Endothelial cell of umbilical vein (primary cell): ENCODE measurements at regions not wholly inside any gene's neighbourhood (a gene's known extent, or its start where the extent isn't known, plus 50 kb on each side); places are given as distances from the start of the nearest gene placed in this dataset.

Experiments used
- BruUV-seq: library from RNA; stranded (reverse); fragments of 400-500 nt; replicated peaks from 2 replicates; lab custom pipeline; 2021; lab: Mats Ljungman, UMichigan
- CTCF ChIA-PET: fragments of 300-600, 350-600 bp; sonication (Branson Sonifier 250); formaldehyde crosslinking; loops from one replicate; lab custom pipeline; 2021; ENCODE audit warnings: antibody characterized with exemption, inconsistent platforms; lab: Charles Lee
- POLR2A ChIA-PET: fragments of 300-600, 350-600 bp; sonication (Branson Sonifier 250); formaldehyde crosslinking; loops from one replicate; lab custom pipeline; 2021; ENCODE audit warnings: antibody characterized with exemption, inconsistent platforms; lab: Charles Lee
- DNase-seq: peaks from one replicate; pipeline ENCODE4 v3.0.0-alpha.2; 2011; ENCODE audit warnings: low read depth, low spot score
- FAIRE-seq: peaks from 2 replicates; lab custom pipeline; 2011; peaks lifted over from hg19 to GRCh38; lab: Jason Lieb, UNC
- H2AFZ ChIP-seq: 2 replicates; pipeline ENCODE4 v1.6.0; 2012; ENCODE audit warnings: low read depth, low read length, control low read depth, inconsistent platforms
- H3K27ac ChIP-seq: 2 replicates; pipeline ENCODE4 v1.5.1; 2011; ENCODE audit warnings: low read depth, mild to moderate bottlenecking, control low read depth, low read length, moderate library complexity; ENCODE audit not compliant: insufficient read depth
- H3K27me3 ChIP-seq, 2 experiments: 2 replicates each; pipeline versions ENCODE4 v1.6.0 to v1.6.1; 2011; ENCODE audit warnings: low read length in 2 of 2, mixed read lengths in 1 of 2; ENCODE audit not compliant: control insufficient read depth in 2 of 2, insufficient read depth in 2 of 2
- H3K36me3 ChIP-seq, 2 experiments: 2 replicates in 1 of 2; 3 replicates in 1 of 2; pipeline ENCODE4 v1.5.1; 2011; ENCODE audit warnings: low read length in 2 of 2, mild to moderate bottlenecking in 1 of 2, moderate library complexity in 1 of 2; ENCODE audit not compliant: control insufficient read depth in 2 of 2, insufficient read depth in 2 of 2; ENCODE audit errors: extremely low read depth in 1 of 2
- H3K4me1 ChIP-seq: 3 replicates; pipeline ENCODE4 v1.5.1; 2011; ENCODE audit warnings: mild to moderate bottlenecking, low read length; ENCODE audit not compliant: control insufficient read depth, insufficient read depth; ENCODE audit errors: extremely low read depth
- H3K4me2 ChIP-seq: 2 replicates; pipeline ENCODE4 v1.6.1; 2011; ENCODE audit warnings: low read length, control low read depth, mixed read lengths; ENCODE audit not compliant: insufficient read depth
- H3K4me3 ChIP-seq, 3 experiments: fragments of 200-600 bp in 1 of 3; sonication (generic), shearing (Covaris generic) in 1 of 3; replicated peaks in 1 of 3; 2 replicates each; pipeline ENCODE4 v1.5.1; 2011 to 2016; ENCODE audit warnings: control low read depth in 3 of 3, low read length in 3 of 3, mild to moderate bottlenecking in 2 of 3, inconsistent platforms in 1 of 3, low read depth in 1 of 3, moderate library complexity in 1 of 3; ENCODE audit not compliant: insufficient read depth in 1 of 3
- H3K79me2 ChIP-seq: 2 replicates; pipeline ENCODE4 v1.6.0; 2012; ENCODE audit warnings: low read length, inconsistent platforms; ENCODE audit not compliant: control insufficient read depth, insufficient read depth
- H3K9ac ChIP-seq: replicated peaks from 2 replicates; pipeline ENCODE3; 2011; ENCODE audit warnings: low read length, control low read depth; ENCODE audit not compliant: insufficient read depth; ENCODE audit errors: extremely low read depth
- H3K9me1 ChIP-seq: replicated peaks from 3 replicates; pipeline ENCODE4 v1.6.0; 2011; ENCODE audit warnings: mild to moderate bottlenecking, low read length; ENCODE audit not compliant: control insufficient read depth, insufficient read depth; ENCODE audit errors: extremely low read depth
- H3K9me3 ChIP-seq: replicated peaks from 2 replicates; pipeline ENCODE4 v1.5.1; 2012; ENCODE audit warnings: low read length, inconsistent platforms; ENCODE audit not compliant: control insufficient read depth, insufficient read depth
- H4K20me1 ChIP-seq: replicated peaks from 2 replicates; pipeline ENCODE3; 2011; ENCODE audit warnings: mild to moderate bottlenecking, low read length; ENCODE audit not compliant: control insufficient read depth, insufficient read depth; ENCODE audit errors: extremely low read depth
- EZH2 ChIP-seq: IDR thresholded peaks from 2 replicates; pipeline ENCODE4 v1.6.1; 2012; ENCODE audit warnings: borderline replicate concordance, low read depth, mild to moderate bottlenecking, moderate library complexity, low read length, inconsistent platforms; ENCODE audit not compliant: severe bottlenecking
- FOS ChIP-seq: IDR thresholded peaks from 2 replicates; pipeline ENCODE4 v1.6.1; 2011; ENCODE audit warnings: mild to moderate bottlenecking, low read length, moderate library complexity, borderline replicate concordance; ENCODE audit not compliant: insufficient read depth
- GATA2 ChIP-seq: IDR thresholded peaks from 2 replicates; pipeline ENCODE4 v1.7.0; 2011; ENCODE audit warnings: low read depth, mild to moderate bottlenecking, moderate library complexity, mixed read lengths, low read length; ENCODE audit not compliant: insufficient read length, insufficient read depth
- JUN ChIP-seq: IDR thresholded peaks from 2 replicates; pipeline ENCODE4 v1.6.1; 2011; ENCODE audit warnings: borderline replicate concordance, low read depth; ENCODE audit not compliant: insufficient read length, insufficient read depth
- MAX ChIP-seq: IDR thresholded peaks from 2 replicates; pipeline ENCODE4 v1.6.1; 2011; ENCODE audit not compliant: insufficient read depth, insufficient read length
- MYC ChIP-seq: IDR thresholded peaks from one replicate; pipeline ENCODE4 v1.6.1; 2011; ENCODE audit warnings: mild to moderate bottlenecking, low read depth, low read length
- POLR2A ChIP-seq: IDR thresholded peaks from 2 replicates; pipeline ENCODE4 v1.6.1; 2012; ENCODE audit warnings: low read depth, mild to moderate bottlenecking, control low read depth, low read length
- POLR2AphosphoS5 ChIP-seq: IDR thresholded peaks from 2 replicates; pipeline ENCODE4 v1.6.1; 2012; ENCODE audit warnings: low read depth, mild to moderate bottlenecking, control low read depth, low read length, moderate library complexity; ENCODE audit not compliant: insufficient read depth
- dilution Hi-C: fragments of 300-500 bp; cut with MboI; formaldehyde crosslinking; loops from one replicate; pipeline ENCODE4 v1.15.0; 2019; ENCODE audit warnings: low sequenced_read_pairs; ENCODE audit not compliant: extremely low pct_ligation_motif_present
- intact Hi-C: fragments of 100-400 bp; cut with micrococcal nuclease; formaldehyde crosslinking; loops from one replicate; pipeline ENCODE4 v1.10.0; 2022
- TF ChIP-seq, protein P1 (sequence below), 2 donors: IDR thresholded peaks; 1 replicate in 1 of 2; 2 replicates in 1 of 2; pipeline ENCODE4 v1.5.1; 2011; ENCODE audit warnings: low read length in 2 of 2, mild to moderate bottlenecking in 2 of 2, moderate library complexity in 2 of 2, control low read depth in 1 of 2, inconsistent platforms in 1 of 2, low read depth in 1 of 2; ENCODE audit not compliant: insufficient read depth in 1 of 2; ENCODE audit errors: extremely low read depth in 1 of 2

- BruUV-seq = no TSS peak
- dilution Hi-C loops = no loop called here
- H4K20me1 ChIP-seq = no peaks in the 10 kb centered on the region
- H2AFZ ChIP-seq = no peak overlapping the region
- no peaks in the 10 kb centered on the region for H3K9me1 ChIP-seq
- no peaks in the 10 kb centered on the region for H3K79me2 ChIP-seq
- no peak overlapping the region for H3K4me2 ChIP-seq
- H3K9ac ChIP-seq = no peak overlapping the region
- no peaks in the 10 kb centered on the region for H3K4me1 ChIP-seq
- no peaks in the 10 kb centered on the region for H3K9me3 ChIP-seq
- ChIA-PET POLR2A (no interaction called here), CTCF (no interaction called here)
- no peak overlapping the region for H3K4me3 ChIP-seq
- no peak overlapping the region for H3K27ac ChIP-seq
- no peaks in the 10 kb centered on the region for H3K27me3 ChIP-seq
- FAIRE-seq (no peak), DNase-seq (no peak)
- intact Hi-C loops = loop anchor here (10.0 kb wide), 1 partner anchor 184 kb away; no protein-coding TSS in a partner anchor
- no peaks in the 10 kb centered on the region for H3K36me3 ChIP-seq
- no peak for TF ChIP-seq EZH2
- TF ChIP-seq MYC = no peak
- TF ChIP-seq MAX = no peak
- TF ChIP-seq FOS = no peak
- TF ChIP-seq POLR2AphosphoS5 = no peak
- no peak for TF ChIP-seq JUN
- TF ChIP-seq, protein P1, sequence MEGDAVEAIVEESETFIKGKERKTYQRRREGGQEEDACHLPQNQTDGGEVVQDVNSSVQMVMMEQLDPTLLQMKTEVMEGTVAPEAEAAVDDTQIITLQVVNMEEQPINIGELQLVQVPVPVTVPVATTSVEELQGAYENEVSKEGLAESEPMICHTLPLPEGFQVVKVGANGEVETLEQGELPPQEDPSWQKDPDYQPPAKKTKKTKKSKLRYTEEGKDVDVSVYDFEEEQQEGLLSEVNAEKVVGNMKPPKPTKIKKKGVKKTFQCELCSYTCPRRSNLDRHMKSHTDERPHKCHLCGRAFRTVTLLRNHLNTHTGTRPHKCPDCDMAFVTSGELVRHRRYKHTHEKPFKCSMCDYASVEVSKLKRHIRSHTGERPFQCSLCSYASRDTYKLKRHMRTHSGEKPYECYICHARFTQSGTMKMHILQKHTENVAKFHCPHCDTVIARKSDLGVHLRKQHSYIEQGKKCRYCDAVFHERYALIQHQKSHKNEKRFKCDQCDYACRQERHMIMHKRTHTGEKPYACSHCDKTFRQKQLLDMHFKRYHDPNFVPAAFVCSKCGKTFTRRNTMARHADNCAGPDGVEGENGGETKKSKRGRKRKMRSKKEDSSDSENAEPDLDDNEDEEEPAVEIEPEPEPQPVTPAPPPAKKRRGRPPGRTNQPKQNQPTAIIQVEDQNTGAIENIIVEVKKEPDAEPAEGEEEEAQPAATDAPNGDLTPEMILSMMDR (IDR thresholded peaks at IDR 0.05; ENCODE audit: extremely low read depth in 1 of 2, insufficient read depth in 1 of 2, low read depth in 1 of 2, low read length in 2 of 2) = no peak
- no peak for TF ChIP-seq GATA2
- TF ChIP-seq POLR2A = no peak
Observed at GRCh38 chrX:73268463-73268862, 53.8 kb upstream of the NAP1L2 start.
